ENCODE measurements at regions not wholly inside any gene's neighbourhood (a gene's known extent, or its start where the extent isn't known, plus 50 kb on each side); places are given as distances from the start of the nearest gene placed in this dataset.

DNA sequence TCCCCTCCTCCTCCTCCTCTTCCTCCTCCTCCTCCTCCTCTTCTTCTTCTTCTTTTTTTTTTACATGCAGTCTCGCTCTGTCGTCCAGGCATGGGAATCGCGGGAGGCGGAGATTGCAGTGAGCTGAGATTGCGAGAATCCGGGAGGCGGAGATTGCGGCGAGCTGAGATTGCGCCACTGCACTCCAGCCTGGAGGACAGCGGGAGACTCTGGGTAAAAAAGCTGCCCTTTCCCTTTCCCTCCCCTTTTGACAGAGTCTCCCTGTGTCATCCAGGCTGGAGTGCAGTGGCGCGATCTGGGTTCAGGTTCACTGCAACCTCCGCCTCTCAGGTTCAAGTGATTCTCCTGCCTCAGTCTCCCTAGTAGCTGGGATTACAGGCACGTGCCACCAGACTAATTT is 168.1 kb upstream of the MALRD1 start:
- Histone ChIP-seq H4K20me1 (ENCODE audit: control insufficient read depth, insufficient read depth, low read length, poor library complexity, severe bottlenecking) (no peaks in the 10 kb centered on the region), H3K4me2 (replicated peaks; ENCODE audit: low read depth, low read length, poor library complexity, severe bottlenecking) (no peak overlapping the region), H3K36me3 (replicated peaks in 1 of 2; ENCODE audit: control extremely low read depth in 1 of 2, control insufficient read depth in 1 of 2, extremely low read depth in 1 of 2, insufficient read depth in 2 of 2, low read length in 1 of 2) (no peaks in the 10 kb centered on the region), H3K4me1 (ENCODE audit: control insufficient read depth in 2 of 2, insufficient read depth in 2 of 2, low read length in 2 of 2) (no peaks in the 10 kb centered on the region), H3K9me3 (ENCODE audit: control extremely low read depth in 1 of 3, control insufficient read depth in 2 of 3, insufficient read depth in 1 of 3, low read length in 2 of 3) (no peaks in the 10 kb centered on the region), H2AFZ (ENCODE audit: insufficient read depth, low read depth, low read length, poor library complexity, severe bottlenecking) (no peak overlapping the region), H3K79me2 (ENCODE audit: control insufficient read depth, insufficient read depth, low read length) (no peaks in the 10 kb centered on the region), H3K9ac (ENCODE audit: low read length) (no peak overlapping the region), H3K27ac (ENCODE audit: low read length in 2 of 2) (no peak overlapping the region), H3K4me3 (ENCODE audit: control extremely low read depth in 1 of 5, extremely low read depth in 1 of 5, insufficient read depth in 1 of 5, low read depth in 2 of 5, low read length in 4 of 5) (no peak overlapping the region), H3K27me3 (replicated peaks in 1 of 4; ENCODE audit: control extremely low read depth in 1 of 4, control insufficient read depth in 3 of 4, insufficient read depth in 4 of 4, low read length in 3 of 4) (no peaks in the 10 kb centered on the region)
- 58% methylated on average over 6 of the region's 16 CpGs for WGBS (ENCODE audit: insufficient coverage)
- TF ChIP-seq, protein P1, sequence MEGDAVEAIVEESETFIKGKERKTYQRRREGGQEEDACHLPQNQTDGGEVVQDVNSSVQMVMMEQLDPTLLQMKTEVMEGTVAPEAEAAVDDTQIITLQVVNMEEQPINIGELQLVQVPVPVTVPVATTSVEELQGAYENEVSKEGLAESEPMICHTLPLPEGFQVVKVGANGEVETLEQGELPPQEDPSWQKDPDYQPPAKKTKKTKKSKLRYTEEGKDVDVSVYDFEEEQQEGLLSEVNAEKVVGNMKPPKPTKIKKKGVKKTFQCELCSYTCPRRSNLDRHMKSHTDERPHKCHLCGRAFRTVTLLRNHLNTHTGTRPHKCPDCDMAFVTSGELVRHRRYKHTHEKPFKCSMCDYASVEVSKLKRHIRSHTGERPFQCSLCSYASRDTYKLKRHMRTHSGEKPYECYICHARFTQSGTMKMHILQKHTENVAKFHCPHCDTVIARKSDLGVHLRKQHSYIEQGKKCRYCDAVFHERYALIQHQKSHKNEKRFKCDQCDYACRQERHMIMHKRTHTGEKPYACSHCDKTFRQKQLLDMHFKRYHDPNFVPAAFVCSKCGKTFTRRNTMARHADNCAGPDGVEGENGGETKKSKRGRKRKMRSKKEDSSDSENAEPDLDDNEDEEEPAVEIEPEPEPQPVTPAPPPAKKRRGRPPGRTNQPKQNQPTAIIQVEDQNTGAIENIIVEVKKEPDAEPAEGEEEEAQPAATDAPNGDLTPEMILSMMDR (IDR thresholded peaks at IDR 0.05): no peak
- no peak for TF ChIP-seq EZH2 (IDR thresholded peaks at IDR 0.05; ENCODE audit: borderline replicate concordance, insufficient read depth, low read depth, low read length, poor library complexity, severe bottlenecking)
- Mint-ChIP-seq H3K4me1 (no peaks in the 10 kb centered on the region), H3K27me3 (no peaks in the 10 kb centered on the region), H3K9me3 (ENCODE audit: insufficient read depth) (no peaks in the 10 kb centered on the region), H3K4me3 (no peak overlapping the region), H3K27ac (no peak overlapping the region)
- DNase-seq: no peak
- no peak for ATAC-seq (ENCODE audit: low read depth)
- intact Hi-C loops (cut with micrococcal nuclease): no loop called here
- ChIA-PET CTCF (no interaction called here), POLR2A (no interaction called here)

DNA sequence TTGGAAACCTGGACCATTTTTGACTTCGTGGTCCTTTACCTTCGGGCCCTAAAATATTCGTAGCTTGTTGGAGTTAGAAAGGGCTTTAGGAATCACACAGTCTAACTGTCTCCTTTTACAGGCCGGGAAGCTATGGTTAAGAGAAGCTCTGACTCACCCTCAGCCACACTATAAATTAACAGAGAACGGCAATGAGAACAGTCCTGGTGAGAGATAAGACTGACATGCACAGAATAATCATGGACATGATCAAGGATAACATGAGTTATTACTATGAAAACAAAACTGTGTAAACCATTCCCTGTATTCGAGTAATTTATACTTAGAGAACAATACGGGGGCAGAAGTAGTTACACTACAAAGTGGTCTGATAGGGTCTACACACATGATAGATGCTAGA is 162.5 kb upstream of the MALRD1 start:
- Mint-ChIP-seq H3K9me3 (ENCODE audit: insufficient read depth) (no peaks in the 10 kb centered on the region), H3K4me3 (no peak overlapping the region), H3K27ac (no peak overlapping the region), H3K27me3 (no peaks in the 10 kb centered on the region), H3K4me1 (no peaks in the 10 kb centered on the region)
- Histone ChIP-seq H3K79me2 (ENCODE audit: control insufficient read depth, insufficient read depth, low read length) (no peaks in the 10 kb centered on the region), H3K27ac (ENCODE audit: low read length in 2 of 2) (no peak overlapping the region), H3K9ac (ENCODE audit: low read length) (no peak overlapping the region), H3K4me1 (ENCODE audit: control insufficient read depth in 2 of 2, insufficient read depth in 2 of 2, low read length in 2 of 2) (no peaks in the 10 kb centered on the region), H2AFZ (ENCODE audit: insufficient read depth, low read depth, low read length, poor library complexity, severe bottlenecking) (no peak overlapping the region), H3K4me2 (replicated peaks; ENCODE audit: low read depth, low read length, poor library complexity, severe bottlenecking) (no peak overlapping the region), H4K20me1 (ENCODE audit: control insufficient read depth, insufficient read depth, low read length, poor library complexity, severe bottlenecking) (no peaks in the 10 kb centered on the region), H3K9me3 (ENCODE audit: control extremely low read depth in 1 of 3, control insufficient read depth in 2 of 3, insufficient read depth in 1 of 3, low read length in 2 of 3) (no peaks in the 10 kb centered on the region), H3K27me3 (replicated peaks in 1 of 4; ENCODE audit: control extremely low read depth in 1 of 4, control insufficient read depth in 3 of 4, insufficient read depth in 4 of 4, low read length in 3 of 4) (no peaks in the 10 kb centered on the region), H3K36me3 (replicated peaks in 1 of 2; ENCODE audit: control extremely low read depth in 1 of 2, control insufficient read depth in 1 of 2, extremely low read depth in 1 of 2, insufficient read depth in 2 of 2, low read length in 1 of 2) (no peaks in the 10 kb centered on the region), H3K4me3 (ENCODE audit: control extremely low read depth in 1 of 5, extremely low read depth in 1 of 5, insufficient read depth in 1 of 5, low read depth in 2 of 5, low read length in 4 of 5) (no peak overlapping the region)
- no CpG with 5 or more reads among the region's 7 CpGs for WGBS (ENCODE audit: insufficient coverage)
- DNase-seq (no peak), ATAC-seq (ENCODE audit: low read depth) (no peak)
- intact Hi-C loops (cut with micrococcal nuclease): no loop called here
- POLR2A ChIA-PET: no interaction called here
- CTCF ChIA-PET: no interaction called here
- no peak for TF ChIP-seq EZH2 (IDR thresholded peaks at IDR 0.05; ENCODE audit: borderline replicate concordance, insufficient read depth, low read depth, low read length, poor library complexity, severe bottlenecking)
- TF ChIP-seq, protein P1 (IDR thresholded peaks at IDR 0.05): no peak
